Gastroesophageal sphincter (tissue), 4 donors: ENCODE measurements at regions not wholly inside any gene's neighbourhood (a gene's known extent, or its start where the extent isn't known, plus 50 kb on each side); places are given as distances from the start of the nearest gene placed in this dataset.

Experiments
- ATAC-seq: fragments of 150-250 bp; one replicate; pipeline ENCODE4 v1.9.1; 2016; ENCODE audit warnings: mild to moderate bottlenecking, moderate library complexity
- H3K27ac ChIP-seq, 4 donors: fragments of 200-600 bp; sonication (generic) in 3 of 4; 1 replicate in 3 of 4; 2 replicates in 1 of 4; pipeline ENCODE4 v1.5.1; 2016 to 2019
- H3K27me3 ChIP-seq: fragments of 200-600 bp; sonication (generic); one replicate; pipeline ENCODE4 v1.5.1; 2019
- H3K36me3 ChIP-seq, 2 donors: fragments of 200-600 bp; sonication (generic); one replicate each; pipeline ENCODE4 v1.5.1; 2019; ENCODE audit warnings: control low read depth in 1 of 2
- H3K4me1 ChIP-seq, 3 donors: fragments of 200-600 bp; sonication (generic); 1 replicate in 2 of 3; 2 replicates in 1 of 3; pipeline ENCODE4 v1.5.1; 2016 to 2019; ENCODE audit warnings: control low read depth in 2 of 3
- H3K4me3 ChIP-seq, 2 donors: fragments of 200-600 bp; sonication (generic); one replicate each; pipeline ENCODE4 v1.5.1; 2019; ENCODE audit warnings: mild to moderate bottlenecking in 1 of 2, moderate library complexity in 1 of 2
- H3K9me3 ChIP-seq, 3 donors: fragments of 200-600 bp; sonication (generic); one replicate each; pipeline ENCODE4 v1.5.1; 2017 to 2019; ENCODE audit warnings: control low read depth in 2 of 3
- EP300 ChIP-seq: sonication (generic); formaldehyde crosslinking; IDR thresholded peaks from one replicate; pipeline ENCODE4 v1.6.1; 2017; ENCODE audit warnings: antibody characterized with exemption, mild to moderate bottlenecking
- POLR2A ChIP-seq, 2 donors: fragments of 450-650 bp; IDR thresholded peaks; one replicate each; pipeline ENCODE4 v1.6.1; 2017; ENCODE audit warnings: antibody characterized with exemption in 2 of 2, mild to moderate bottlenecking in 2 of 2, moderate library complexity in 1 of 2
- POLR2AphosphoS5 ChIP-seq: sonication (generic); formaldehyde crosslinking; IDR thresholded peaks from one replicate; pipeline ENCODE4 v1.6.1; 2017; ENCODE audit warnings: antibody characterized with exemption
- WGBS, 2 donors: methylation state at CpG; one replicate each; pipeline ENCODE4 v1.1.5; 2018; ENCODE audit warnings: low coverage in 1 of 2; 5-methylcytosine and 5-hydroxymethylcytosine counted together
- TF ChIP-seq, protein P1 (sequence below), 4 experiments: fragments of 200-600 bp in 2 of 4; fragments of 450-650 bp in 2 of 4; sonication (generic) in 1 of 4; IDR thresholded peaks; one replicate each; pipeline ENCODE4 v1.5.1; 2017 to 2019; ENCODE audit warnings: antibody characterized with exemption in 4 of 4, mild to moderate bottlenecking in 2 of 4, moderate library complexity in 2 of 4

DNA sequence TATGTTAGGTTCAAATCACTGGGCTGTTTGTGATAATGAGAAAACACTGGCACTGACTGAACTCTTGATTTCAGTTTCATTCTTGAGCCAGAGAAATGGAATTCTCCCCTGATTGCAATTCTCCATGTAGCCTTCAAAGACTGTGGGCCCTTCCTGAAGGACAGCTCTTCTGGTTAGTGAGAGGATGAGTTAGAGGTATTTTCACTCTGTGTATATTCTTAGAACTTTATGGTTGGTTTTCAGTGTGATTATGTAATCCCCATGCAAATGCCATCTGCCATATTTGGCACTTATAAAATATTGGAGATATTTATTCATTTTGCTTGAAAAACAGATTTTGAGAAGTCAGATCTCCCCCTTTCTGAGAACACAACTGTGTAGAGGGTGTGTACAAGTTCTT, 323.7 kb downstream of the SLC4A3 start:
- Histone ChIP-seq H3K27ac (no peak overlapping the region), H3K4me1 (no peaks in the 10 kb centered on the region), H3K27me3 (no peaks in the 10 kb centered on the region), H3K4me3 (no peak overlapping the region), H3K9me3 (peaks cover 0 to 4% (median 0%) of the 10 kb centered on the region in 3 donors), H3K36me3 (no peaks in the 10 kb centered on the region)
- ATAC-seq: no peak
- TF ChIP-seq EP300 (no peak), POLR2A (IDR thresholded peaks at IDR 0.05) (no peak), POLR2AphosphoS5 (no peak)
- TF ChIP-seq, protein P1, sequence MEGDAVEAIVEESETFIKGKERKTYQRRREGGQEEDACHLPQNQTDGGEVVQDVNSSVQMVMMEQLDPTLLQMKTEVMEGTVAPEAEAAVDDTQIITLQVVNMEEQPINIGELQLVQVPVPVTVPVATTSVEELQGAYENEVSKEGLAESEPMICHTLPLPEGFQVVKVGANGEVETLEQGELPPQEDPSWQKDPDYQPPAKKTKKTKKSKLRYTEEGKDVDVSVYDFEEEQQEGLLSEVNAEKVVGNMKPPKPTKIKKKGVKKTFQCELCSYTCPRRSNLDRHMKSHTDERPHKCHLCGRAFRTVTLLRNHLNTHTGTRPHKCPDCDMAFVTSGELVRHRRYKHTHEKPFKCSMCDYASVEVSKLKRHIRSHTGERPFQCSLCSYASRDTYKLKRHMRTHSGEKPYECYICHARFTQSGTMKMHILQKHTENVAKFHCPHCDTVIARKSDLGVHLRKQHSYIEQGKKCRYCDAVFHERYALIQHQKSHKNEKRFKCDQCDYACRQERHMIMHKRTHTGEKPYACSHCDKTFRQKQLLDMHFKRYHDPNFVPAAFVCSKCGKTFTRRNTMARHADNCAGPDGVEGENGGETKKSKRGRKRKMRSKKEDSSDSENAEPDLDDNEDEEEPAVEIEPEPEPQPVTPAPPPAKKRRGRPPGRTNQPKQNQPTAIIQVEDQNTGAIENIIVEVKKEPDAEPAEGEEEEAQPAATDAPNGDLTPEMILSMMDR (IDR thresholded peaks at IDR 0.05): no peak

DNA sequence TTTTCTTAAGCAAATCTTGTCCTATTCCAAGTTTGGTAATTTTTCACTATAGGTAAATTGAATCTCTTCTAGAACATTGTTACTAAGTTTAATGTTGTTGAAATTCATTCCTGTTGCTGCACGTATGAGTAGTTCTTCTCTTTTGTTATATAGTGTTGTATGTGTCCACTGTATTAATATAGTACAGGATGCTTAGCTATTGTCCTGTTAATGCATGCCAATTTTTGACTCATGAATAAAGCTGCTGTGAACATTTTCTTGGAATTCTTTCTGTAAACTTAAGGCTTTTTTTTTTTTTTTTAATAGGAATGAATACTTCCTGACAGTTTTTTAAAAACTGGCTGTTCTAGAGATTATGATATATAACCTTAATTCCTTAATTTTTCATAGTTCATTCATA, 326.9 kb downstream of the SLC4A3 start:
- Histone ChIP-seq H3K36me3 (no peaks in the 10 kb centered on the region), H3K9me3 (peaks cover 0 to 25% (median 0%) of the 10 kb centered on the region in 3 donors), H3K27ac (no peak overlapping the region), H3K4me3 (no peak overlapping the region), H3K4me1 (no peaks in the 10 kb centered on the region), H3K27me3 (no peaks in the 10 kb centered on the region)
- no peak for TF ChIP-seq POLR2AphosphoS5
- TF ChIP-seq POLR2A (IDR thresholded peaks at IDR 0.05): no peak
- TF ChIP-seq, protein P1 (IDR thresholded peaks at IDR 0.05): no peak
- no peak for TF ChIP-seq EP300
- no peak for ATAC-seq
- 7 to 12% methylated on average over 1 of the region's 1 CpG for WGBS, 2 donors

DNA sequence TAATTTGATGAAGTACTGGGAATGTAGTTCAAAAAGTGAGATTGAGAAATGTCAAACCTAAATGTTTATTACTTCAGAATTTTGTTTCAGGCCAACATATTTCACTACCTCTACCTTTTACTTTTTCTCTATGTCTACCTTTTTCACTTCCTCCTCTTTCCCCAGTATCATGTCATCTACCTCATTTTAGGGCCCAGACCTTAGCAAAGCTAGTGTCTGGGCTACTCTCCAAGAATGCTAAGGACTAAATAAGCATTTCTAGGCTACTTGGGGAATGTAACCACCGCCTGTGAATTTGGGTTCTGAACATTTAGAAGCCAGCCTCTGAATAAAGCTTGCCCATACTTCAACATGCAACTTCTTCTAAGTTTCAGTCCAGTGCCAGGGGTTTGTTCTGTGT, 330.4 kb downstream of the SLC4A3 start:
- no peak for TF ChIP-seq POLR2A (IDR thresholded peaks at IDR 0.05)
- TF ChIP-seq, protein P1 (IDR thresholded peaks at IDR 0.05): no peak
- TF ChIP-seq EP300: no peak
- no peak for TF ChIP-seq POLR2AphosphoS5
- Histone ChIP-seq H3K9me3 (peaks cover 0 to 25% (median 0%) of the 10 kb centered on the region in 3 donors), H3K4me1 (no peaks in the 10 kb centered on the region), H3K36me3 (no peaks in the 10 kb centered on the region), H3K27ac (no peak overlapping the region), H3K4me3 (no peak overlapping the region), H3K27me3 (no peaks in the 10 kb centered on the region)
- no peak for ATAC-seq
- WGBS, 2 donors: 67 to 80% methylated on average over 1 of the region's 1 CpG

DNA sequence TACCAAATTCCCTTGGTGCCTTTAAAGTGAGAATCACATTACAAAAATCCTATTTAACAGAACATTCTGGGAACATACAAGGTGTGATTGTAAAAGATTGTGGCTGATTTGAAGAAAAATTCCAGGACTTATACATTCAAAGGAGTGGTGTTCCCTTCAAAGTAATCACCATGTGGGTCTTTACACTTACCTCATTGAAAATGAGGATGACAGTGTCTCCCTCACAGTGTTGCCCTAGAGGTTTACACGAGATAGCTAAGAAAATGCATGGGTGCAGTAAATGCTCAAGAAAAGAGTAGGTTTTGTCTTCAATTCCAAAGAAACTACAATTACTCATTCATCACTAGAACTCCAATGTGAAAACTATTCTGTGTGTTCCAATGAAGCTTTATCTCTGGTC, 331.5 kb downstream of the SLC4A3 start:
- H3K9me3 ChIP-seq: peaks cover 0 to 25% (median 0%) of the 10 kb centered on the region in 3 donors

DNA sequence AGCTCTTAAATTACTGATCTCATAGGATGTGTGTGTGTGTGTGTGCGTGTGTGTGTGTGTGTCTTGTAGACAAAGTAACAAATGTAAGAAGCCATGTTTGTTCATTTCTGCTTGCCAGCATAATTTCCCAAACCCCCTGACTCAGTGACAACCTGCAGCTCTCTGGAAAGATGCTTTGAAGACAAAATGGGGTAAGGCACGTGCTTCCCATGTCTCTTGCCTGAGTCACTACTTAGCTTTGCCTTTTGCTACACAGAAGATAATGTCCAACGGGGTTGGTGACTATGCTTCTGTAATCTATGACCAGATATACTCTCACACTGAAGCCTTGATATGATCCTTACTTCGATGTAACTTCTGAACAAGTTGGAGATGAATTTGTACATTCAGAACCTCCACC, 332.0 kb downstream of the SLC4A3 start:
- no peak for TF ChIP-seq POLR2AphosphoS5

More for the DNA sequence above, 331.5 kb downstream of the SLC4A3 start:
- Histone ChIP-seq H3K4me1 (no peaks in the 10 kb centered on the region), H3K27ac (no peak overlapping the region), H3K4me3 (no peak overlapping the region), H3K27me3 (no peaks in the 10 kb centered on the region), H3K36me3 (no peaks in the 10 kb centered on the region)
- TF ChIP-seq EP300 (no peak), POLR2AphosphoS5 (no peak), POLR2A (IDR thresholded peaks at IDR 0.05) (no peak)
- TF ChIP-seq, protein P1 (IDR thresholded peaks at IDR 0.05): no peak
- WGBS, 2 donors: 57 to 67% methylated on average over 1 of the region's 1 CpG
- no peak for ATAC-seq

More for the DNA sequence above, 332.0 kb downstream of the SLC4A3 start:
- H3K36me3 ChIP-seq: no peaks in the 10 kb centered on the region
- H3K27ac ChIP-seq: no peak overlapping the region
- no peak overlapping the region for H3K4me3 ChIP-seq
- H3K27me3 ChIP-seq: no peaks in the 10 kb centered on the region
- no peaks in the 10 kb centered on the region for H3K4me1 ChIP-seq
- ATAC-seq: no peak
- 72 to 81% methylated on average over 3 to 4 of the region's 4 CpGs for WGBS, 2 donors
- peaks cover 0 to 25% (median 0%) of the 10 kb centered on the region in 3 donors for H3K9me3 ChIP-seq
